GM21576 (cell line): ENCODE measurements at regions not wholly inside any gene's neighbourhood (a gene's known extent, or its start where the extent isn't known, plus 50 kb on each side); places are given as distances from the start of the nearest gene placed in this dataset.

ENCODE experiments used
- ATAC-seq: cut with Tn5 transposase; IDR thresholded peaks from one replicate; pipeline ENCODE4 v1.9.1; 2021; ENCODE audit warnings: mild to moderate bottlenecking, moderate library complexity; ENCODE audit not compliant: unreplicated experiment

GRCh38 chr4:189440716-189441115, 500.0 kb upstream of the FRG1 start:
- ATAC-seq: no peak

- ATAC-seq: no peak
These were observed 497.3 kb upstream of the FRG1 start for GRCh38 chr4:189443341-189443740.

GRCh38 chr4:189445613-189446012, 495.1 kb upstream of the FRG1 start:
- ATAC-seq: no peak

GRCh38 chr4:189463734-189464133, 476.9 kb upstream of the FRG1 start:
- ATAC-seq: no peak

- ATAC-seq: no peak
These were observed 446.3 kb upstream of the FRG1 start for GRCh38 chr4:189494407-189494806.

- ATAC-seq: no peak
These were observed 443.2 kb upstream of the FRG1 start for GRCh38 chr4:189497516-189497915.

- ATAC-seq: no peak
These were observed 442.7 kb upstream of the FRG1 start for GRCh38 chr4:189497996-189498395.

GRCh38 chr4:189498457-189498856, 442.2 kb upstream of the FRG1 start:
- no peak for ATAC-seq

GRCh38 chr4:189499696-189500095, 441.0 kb upstream of the FRG1 start:
- ATAC-seq: no peak

- no peak for ATAC-seq
These were observed 439.7 kb upstream of the FRG1 start for GRCh38 chr4:189500970-189501369.

GRCh38 chr4:189502841-189503435, 437.7 kb upstream of the FRG1 start:
- peak; percentile 65 for ATAC-seq

- ATAC-seq: no peak
These were observed 436.5 kb upstream of the FRG1 start for GRCh38 chr4:189504220-189504619.

GRCh38 chr4:189505380-189505779, 435.3 kb upstream of the FRG1 start:
- ATAC-seq: no peak

GRCh38 chr4:189506080-189506479, 434.6 kb upstream of the FRG1 start:
- ATAC-seq: no peak

- no peak for ATAC-seq
These were observed 433.6 kb upstream of the FRG1 start for GRCh38 chr4:189507060-189507459.

GRCh38 chr4:189510601-189511000, 430.1 kb upstream of the FRG1 start:
- ATAC-seq: no peak

GRCh38 chr4:189511581-189511980, 429.1 kb upstream of the FRG1 start:
- ATAC-seq: no peak

- no peak for ATAC-seq
These were observed 427.3 kb upstream of the FRG1 start for GRCh38 chr4:189513421-189513820.

GRCh38 chr4:189514209-189514608, 426.5 kb upstream of the FRG1 start:
- no peak for ATAC-seq

GRCh38 chr4:189516902-189517301, 423.8 kb upstream of the FRG1 start:
- ATAC-seq: no peak

GRCh38 chr4:189519186-189519585, 421.5 kb upstream of the FRG1 start:
- no peak for ATAC-seq

GRCh38 chr4:189525304-189525703, 415.4 kb upstream of the FRG1 start:
- no peak for ATAC-seq

GRCh38 chr4:189530848-189531247, 409.8 kb upstream of the FRG1 start:
- ATAC-seq: no peak
